ENCODE measurements at regions not wholly inside any gene's neighbourhood (a gene's known extent, or its start where the extent isn't known, plus 50 kb on each side); places are given as distances from the start of the nearest gene placed in this dataset.

DNA sequence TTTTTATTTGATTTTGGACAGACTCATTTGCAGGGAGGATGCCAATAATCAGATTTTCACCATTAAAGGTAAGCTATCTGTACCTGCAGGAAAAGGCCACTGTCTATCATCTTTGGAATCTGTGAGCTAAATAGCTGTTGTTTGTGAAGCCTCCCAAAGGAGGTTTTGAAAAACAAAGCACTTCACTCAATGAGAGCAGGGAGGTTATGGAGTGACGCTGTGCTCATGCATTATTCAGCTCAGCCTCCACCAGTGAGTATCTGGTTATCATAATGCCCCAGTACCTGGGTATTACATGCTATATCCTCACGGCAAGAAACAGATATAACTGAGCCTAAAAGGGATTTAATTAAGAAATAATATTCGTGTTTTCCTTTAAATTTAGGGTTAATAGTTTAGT, 189.6 kb upstream of the PIK3C3 start:
- Histone ChIP-seq H3K4me1 (ENCODE audit: control insufficient read depth in 2 of 2, insufficient read depth in 2 of 2, low read length in 1 of 2) (peaks cover 0 to 2% of the 10 kb centered on the region in 2 donors), H3K36me3 (ENCODE audit: control insufficient read depth in 2 of 2, insufficient read depth in 2 of 2, low read length in 1 of 2) (no peaks in the 10 kb centered on the region), H3K9me3 (ENCODE audit: control insufficient read depth in 2 of 2, insufficient read depth in 1 of 2, low read depth in 1 of 2, low read length in 1 of 2) (no peaks in the 10 kb centered on the region), H3K27me3 (ENCODE audit: control insufficient read depth in 1 of 2, insufficient read depth in 2 of 2, low read length in 2 of 2) (no peaks in the 10 kb centered on the region), H3K27ac (ENCODE audit: low read depth in 2 of 2, low read length in 1 of 2) (no peak overlapping the region), H3K4me3 (ENCODE audit: low read depth in 1 of 2, low read length in 2 of 2) (no peak overlapping the region)
- WGBS, 2 donors, result 67 to 75% methylated on average over 3 of the region's 3 CpGs

GRCh38 chr18:41763361-41763760, 191.7 kb upstream of the PIK3C3 start:
- Histone ChIP-seq H3K4me1 (ENCODE audit: control insufficient read depth in 2 of 2, insufficient read depth in 2 of 2, low read length in 1 of 2) (peaks cover 0 to 2% of the 10 kb centered on the region in 2 donors), H3K4me3 (ENCODE audit: low read depth in 1 of 2, low read length in 2 of 2) (no peak overlapping the region), H3K27me3 (ENCODE audit: control insufficient read depth in 1 of 2, insufficient read depth in 2 of 2, low read length in 2 of 2) (no peaks in the 10 kb centered on the region), H3K27ac (ENCODE audit: low read depth in 2 of 2, low read length in 1 of 2) (no peak overlapping the region), H3K36me3 (ENCODE audit: control insufficient read depth in 2 of 2, insufficient read depth in 2 of 2, low read length in 1 of 2) (no peaks in the 10 kb centered on the region), H3K9me3 (ENCODE audit: control insufficient read depth in 2 of 2, insufficient read depth in 1 of 2, low read depth in 1 of 2, low read length in 1 of 2) (no peaks in the 10 kb centered on the region)
- 83 to 95% methylated on average over 1 of the region's 1 CpG for WGBS, 2 donors

GRCh38 chr18:41761333-41762018, 193.6 kb upstream of the PIK3C3 start:
- Histone ChIP-seq H3K4me3 (ENCODE audit: low read depth in 1 of 2, low read length in 2 of 2) (no peak overlapping the region), H3K9me3 (ENCODE audit: control insufficient read depth in 2 of 2, insufficient read depth in 1 of 2, low read depth in 1 of 2, low read length in 1 of 2) (no peaks in the 10 kb centered on the region), H3K36me3 (ENCODE audit: control insufficient read depth in 2 of 2, insufficient read depth in 2 of 2, low read length in 1 of 2) (no peaks in the 10 kb centered on the region), H3K27me3 (ENCODE audit: control insufficient read depth in 1 of 2, insufficient read depth in 2 of 2, low read length in 2 of 2) (no peaks in the 10 kb centered on the region), H3K27ac (ENCODE audit: low read depth in 2 of 2, low read length in 1 of 2) (no peak overlapping the region), H3K4me1 (ENCODE audit: control insufficient read depth in 2 of 2, insufficient read depth in 2 of 2, low read length in 1 of 2) (peaks cover 0 to 2% of the 10 kb centered on the region in 2 donors)
- WGBS, 2 donors, result 60 to 65% methylated on average over 2 of the region's 2 CpGs

GRCh38 chr18:41758534-41758933, 196.5 kb upstream of the PIK3C3 start:
- no peak overlapping the region for H3K4me3 ChIP-seq (ENCODE audit: low read depth in 1 of 2, low read length in 2 of 2)
- no peaks in the 10 kb centered on the region for H3K9me3 ChIP-seq (ENCODE audit: control insufficient read depth in 2 of 2, insufficient read depth in 1 of 2, low read depth in 1 of 2, low read length in 1 of 2)
- no peak overlapping the region for H3K27ac ChIP-seq (ENCODE audit: low read depth in 2 of 2, low read length in 1 of 2)
- peaks cover 0 to 2% of the 10 kb centered on the region in 2 donors for H3K4me1 ChIP-seq (ENCODE audit: control insufficient read depth in 2 of 2, insufficient read depth in 2 of 2, low read length in 1 of 2)
- H3K36me3 ChIP-seq (ENCODE audit: control insufficient read depth in 2 of 2, insufficient read depth in 2 of 2, low read length in 1 of 2), result no peaks in the 10 kb centered on the region
- no peaks in the 10 kb centered on the region for H3K27me3 ChIP-seq (ENCODE audit: control insufficient read depth in 1 of 2, insufficient read depth in 2 of 2, low read length in 2 of 2)
- WGBS, 2 donors, result 75 to 82% methylated on average over 4 of the region's 4 CpGs

- Histone ChIP-seq H3K27ac (ENCODE audit: low read depth in 2 of 2, low read length in 1 of 2) (no peak overlapping the region), H3K9me3 (ENCODE audit: control insufficient read depth in 2 of 2, insufficient read depth in 1 of 2, low read depth in 1 of 2, low read length in 1 of 2) (no peaks in the 10 kb centered on the region), H3K4me1 (ENCODE audit: control insufficient read depth in 2 of 2, insufficient read depth in 2 of 2, low read length in 1 of 2) (no peaks in the 10 kb centered on the region), H3K27me3 (ENCODE audit: control insufficient read depth in 1 of 2, insufficient read depth in 2 of 2, low read length in 2 of 2) (no peaks in the 10 kb centered on the region), H3K36me3 (ENCODE audit: control insufficient read depth in 2 of 2, insufficient read depth in 2 of 2, low read length in 1 of 2) (no peaks in the 10 kb centered on the region), H3K4me3 (ENCODE audit: low read depth in 1 of 2, low read length in 2 of 2) (no peak overlapping the region)
- 38 to 48% methylated on average over 5 of the region's 5 CpGs for WGBS, 2 donors
Observed at GRCh38 chr18:41756141-41756540, 198.9 kb upstream of the PIK3C3 start.

DNA sequence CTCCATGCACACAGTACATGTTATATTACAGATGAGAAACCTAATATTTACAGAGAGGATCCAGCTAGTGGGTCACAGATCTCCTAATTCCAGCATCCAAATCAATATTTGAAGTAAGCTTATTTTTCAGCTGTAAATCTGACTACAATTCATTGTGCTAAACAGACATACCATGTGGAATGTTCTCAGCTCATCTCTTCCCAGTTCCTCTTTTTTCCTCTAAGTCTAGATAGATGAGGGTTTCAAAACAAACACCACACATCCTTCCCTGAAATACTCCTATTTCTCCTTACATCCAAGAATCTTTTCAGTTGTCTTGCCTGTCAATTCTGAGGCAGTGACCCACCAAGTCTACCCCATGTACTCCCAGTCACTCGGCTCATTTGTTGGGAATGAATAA, 200.7 kb upstream of the PIK3C3 start:
- H3K36me3 ChIP-seq (ENCODE audit: control insufficient read depth in 2 of 2, insufficient read depth in 2 of 2, low read length in 1 of 2), result no peaks in the 10 kb centered on the region
- WGBS, 2 donors, result 74 to 82% methylated on average over 1 of the region's 1 CpG
- no peaks in the 10 kb centered on the region for H3K4me1 ChIP-seq (ENCODE audit: control insufficient read depth in 2 of 2, insufficient read depth in 2 of 2, low read length in 1 of 2)
- no peak overlapping the region for H3K4me3 ChIP-seq (ENCODE audit: low read depth in 1 of 2, low read length in 2 of 2)
- no peaks in the 10 kb centered on the region for H3K27me3 ChIP-seq (ENCODE audit: control insufficient read depth in 1 of 2, insufficient read depth in 2 of 2, low read length in 2 of 2)
- H3K27ac ChIP-seq (ENCODE audit: low read depth in 2 of 2, low read length in 1 of 2), result no peak overlapping the region
- no peaks in the 10 kb centered on the region for H3K9me3 ChIP-seq (ENCODE audit: control insufficient read depth in 2 of 2, insufficient read depth in 1 of 2, low read depth in 1 of 2, low read length in 1 of 2)

DNA sequence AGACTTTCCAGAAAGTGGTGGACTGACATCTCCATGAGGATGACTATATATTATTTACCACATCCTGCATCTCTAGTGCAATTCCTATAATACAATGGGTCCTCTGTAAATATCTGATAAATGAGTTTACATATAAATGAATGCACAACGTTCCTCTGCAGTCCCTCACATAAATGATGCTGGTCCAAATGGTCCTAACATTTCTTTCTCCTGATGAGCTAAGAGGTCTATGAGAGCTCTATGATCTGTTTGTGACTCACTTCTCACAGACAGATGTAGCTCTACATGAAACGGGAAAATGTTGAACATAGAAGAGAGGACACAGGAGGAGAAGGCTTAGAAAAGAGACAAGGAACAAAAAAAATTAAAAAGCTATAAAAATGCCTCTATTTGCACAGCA, 201.2 kb upstream of the PIK3C3 start:
- no peaks in the 10 kb centered on the region for H3K9me3 ChIP-seq (ENCODE audit: control insufficient read depth in 2 of 2, insufficient read depth in 1 of 2, low read depth in 1 of 2, low read length in 1 of 2)
- WGBS, 2 donors, result 55 to 67% methylated on average over 2 of the region's 2 CpGs
- no peak overlapping the region for H3K27ac ChIP-seq (ENCODE audit: low read depth in 2 of 2, low read length in 1 of 2)
- H3K36me3 ChIP-seq (ENCODE audit: control insufficient read depth in 2 of 2, insufficient read depth in 2 of 2, low read length in 1 of 2), result no peaks in the 10 kb centered on the region
- no peaks in the 10 kb centered on the region for H3K4me1 ChIP-seq (ENCODE audit: control insufficient read depth in 2 of 2, insufficient read depth in 2 of 2, low read length in 1 of 2)
- H3K27me3 ChIP-seq (ENCODE audit: control insufficient read depth in 1 of 2, insufficient read depth in 2 of 2, low read length in 2 of 2), result no peaks in the 10 kb centered on the region
- no peak overlapping the region for H3K4me3 ChIP-seq (ENCODE audit: low read depth in 1 of 2, low read length in 2 of 2)

- no peaks in the 10 kb centered on the region for H3K36me3 ChIP-seq (ENCODE audit: control insufficient read depth in 2 of 2, insufficient read depth in 2 of 2, low read length in 1 of 2)
- no peaks in the 10 kb centered on the region for H3K9me3 ChIP-seq (ENCODE audit: control insufficient read depth in 2 of 2, insufficient read depth in 1 of 2, low read depth in 1 of 2, low read length in 1 of 2)
- WGBS, 2 donors, result 71 to 80% methylated on average over 6 of the region's 6 CpGs
- H3K27me3 ChIP-seq (ENCODE audit: control insufficient read depth in 1 of 2, insufficient read depth in 2 of 2, low read length in 2 of 2), result no peaks in the 10 kb centered on the region
- H3K4me1 ChIP-seq (ENCODE audit: control insufficient read depth in 2 of 2, insufficient read depth in 2 of 2, low read length in 1 of 2), result no peaks in the 10 kb centered on the region
- no peak overlapping the region for H3K27ac ChIP-seq (ENCODE audit: low read depth in 2 of 2, low read length in 1 of 2)
- no peak overlapping the region for H3K4me3 ChIP-seq (ENCODE audit: low read depth in 1 of 2, low read length in 2 of 2)
Observed at GRCh38 chr18:41752826-41753225, 202.2 kb upstream of the PIK3C3 start.

- WGBS, 2 donors, result 41 to 44% methylated on average over 1 of the region's 1 CpG
- H3K36me3 ChIP-seq (ENCODE audit: control insufficient read depth in 2 of 2, insufficient read depth in 2 of 2, low read length in 1 of 2), result no peaks in the 10 kb centered on the region
- no peaks in the 10 kb centered on the region for H3K4me1 ChIP-seq (ENCODE audit: control insufficient read depth in 2 of 2, insufficient read depth in 2 of 2, low read length in 1 of 2)
- no peak overlapping the region for H3K4me3 ChIP-seq (ENCODE audit: low read depth in 1 of 2, low read length in 2 of 2)
- H3K27me3 ChIP-seq (ENCODE audit: control insufficient read depth in 1 of 2, insufficient read depth in 2 of 2, low read length in 2 of 2), result no peaks in the 10 kb centered on the region
- H3K27ac ChIP-seq (ENCODE audit: low read depth in 2 of 2, low read length in 1 of 2), result no peak overlapping the region
- H3K9me3 ChIP-seq (ENCODE audit: control insufficient read depth in 2 of 2, insufficient read depth in 1 of 2, low read depth in 1 of 2, low read length in 1 of 2), result no peaks in the 10 kb centered on the region
Observed at GRCh38 chr18:41751652-41752051, 203.4 kb upstream of the PIK3C3 start.

DNA sequence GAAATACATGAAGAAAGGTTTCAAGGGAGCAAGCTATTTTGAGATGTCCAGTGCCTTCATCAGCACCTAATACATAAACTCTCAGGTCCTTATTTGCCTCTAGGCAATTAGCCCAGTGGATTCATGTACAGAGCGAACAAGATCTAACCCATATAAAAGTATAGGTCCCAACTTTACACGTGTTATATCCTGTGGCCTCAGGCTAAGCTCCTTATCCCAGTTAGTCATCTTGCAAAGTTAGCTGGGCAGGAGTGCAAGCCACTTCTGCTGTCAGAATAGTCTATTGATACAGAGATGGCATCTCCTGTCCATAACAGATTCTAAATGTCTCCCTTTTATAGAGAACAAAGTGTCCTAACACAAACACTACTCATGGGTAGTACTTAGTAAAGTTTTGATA, 203.9 kb upstream of the PIK3C3 start:
- no peaks in the 10 kb centered on the region for H3K4me1 ChIP-seq (ENCODE audit: control insufficient read depth in 2 of 2, insufficient read depth in 2 of 2, low read length in 1 of 2)
- H3K36me3 ChIP-seq (ENCODE audit: control insufficient read depth in 2 of 2, insufficient read depth in 2 of 2, low read length in 1 of 2), result no peaks in the 10 kb centered on the region
- H3K27ac ChIP-seq (ENCODE audit: low read depth in 2 of 2, low read length in 1 of 2), result no peak overlapping the region
- H3K4me3 ChIP-seq (ENCODE audit: low read depth in 1 of 2, low read length in 2 of 2), result no peak overlapping the region
- H3K9me3 ChIP-seq (ENCODE audit: control insufficient read depth in 2 of 2, insufficient read depth in 1 of 2, low read depth in 1 of 2, low read length in 1 of 2), result no peaks in the 10 kb centered on the region
- H3K27me3 ChIP-seq (ENCODE audit: control insufficient read depth in 1 of 2, insufficient read depth in 2 of 2, low read length in 2 of 2), result no peaks in the 10 kb centered on the region
- 57 to 58% methylated on average over 2 of the region's 2 CpGs for WGBS, 2 donors

Data from esophagus (tissue), 2 donors.